B cell (primary cell): ENCODE measurements at regions not wholly inside any gene's neighbourhood (a gene's known extent, or its start where the extent isn't known, plus 50 kb on each side); places are given as distances from the start of the nearest gene placed in this dataset.

Source experiments
- CTCF ChIP-seq: fragments of 200-600 bp; IDR thresholded peaks from one replicate; pipeline ENCODE4 v1.8.0; 2022; ENCODE audit warnings: antibody characterized with exemption, mild to moderate bottlenecking
- EZH2 ChIP-seq: IDR thresholded peaks from 2 replicates; pipeline ENCODE4 v1.6.1; 2012; ENCODE audit warnings: borderline replicate concordance, low read depth, mild to moderate bottlenecking, moderate library complexity, low read length; ENCODE audit not compliant: insufficient read depth, poor library complexity, severe bottlenecking

GRCh38 chr1:192086644-192087043 lies 71.6 kb upstream of the RGS18 start:
- TF ChIP-seq CTCF (no peak), EZH2 (no peak)
